Smooth muscle cell of the brain vasculature (primary cell): ENCODE measurements at regions not wholly inside any gene's neighbourhood (a gene's known extent, or its start where the extent isn't known, plus 50 kb on each side); places are given as distances from the start of the nearest gene placed in this dataset.

Experiments used
- DNase-seq: peaks from one replicate; pipeline ENCODE4 v3.0.0-alpha.2; 2012; ENCODE audit warnings: low read depth, low spot score

GRCh38 chr9:86534572-86535258 lies 180.5 kb upstream of the TUT7 start:
- DNase-seq, result no peak

GRCh38 chr9:86531971-86532640 lies 177.9 kb upstream of the TUT7 start:
- no peak for DNase-seq

- no peak for DNase-seq
These were observed 177.2 kb upstream of the TUT7 start for GRCh38 chr9:86531273-86531970.

- no peak for DNase-seq
These were observed 175.5 kb upstream of the TUT7 start for GRCh38 chr9:86529496-86530275.

GRCh38 chr9:86526021-86526420 lies 171.8 kb upstream of the TUT7 start:
- DNase-seq, result no peak

- no peak for DNase-seq
These were observed 171.0 kb upstream of the TUT7 start for GRCh38 chr9:86525182-86525581.

GRCh38 chr9:86521977-86522376 lies 167.8 kb upstream of the TUT7 start:
- no peak for DNase-seq

GRCh38 chr9:86521322-86521721 lies 167.1 kb upstream of the TUT7 start:
- no peak for DNase-seq

- DNase-seq, result no peak
These were observed 164.9 kb upstream of the TUT7 start for GRCh38 chr9:86519066-86519615.

GRCh38 chr9:86517475-86517874 lies 163.3 kb upstream of the TUT7 start:
- no peak for DNase-seq

GRCh38 chr9:86516564-86516963 lies 162.4 kb upstream of the TUT7 start:
- DNase-seq, result no peak

- DNase-seq, result no peak
These were observed 161.0 kb upstream of the TUT7 start for GRCh38 chr9:86515221-86515620.

- DNase-seq, result no peak
These were observed 159.2 kb upstream of the TUT7 start for GRCh38 chr9:86513429-86513828.

GRCh38 chr9:86512929-86513328 lies 158.7 kb upstream of the TUT7 start:
- DNase-seq, result no peak

GRCh38 chr9:86511614-86512360 lies 157.6 kb upstream of the TUT7 start:
- DNase-seq, result no peak

- DNase-seq, result no peak
These were observed 154.1 kb upstream of the TUT7 start for GRCh38 chr9:86508208-86508903.

- no peak for DNase-seq
These were observed 153.0 kb upstream of the TUT7 start for GRCh38 chr9:86507212-86507630.

- no peak for DNase-seq
These were observed 149.7 kb upstream of the TUT7 start for GRCh38 chr9:86503942-86504341.

- no peak for DNase-seq
These were observed 149.1 kb upstream of the TUT7 start for GRCh38 chr9:86503314-86503713.

GRCh38 chr9:86500667-86501435 lies 146.6 kb upstream of the TUT7 start:
- DNase-seq, result peak; percentile 82
